B cell (primary cell): ENCODE measurements at regions not wholly inside any gene's neighbourhood (a gene's known extent, or its start where the extent isn't known, plus 50 kb on each side); places are given as distances from the start of the nearest gene placed in this dataset.

Experiments
- CTCF ChIP-seq: fragments of 200-600 bp; IDR thresholded peaks from one replicate; pipeline ENCODE4 v1.8.0; 2022; ENCODE audit warnings: antibody characterized with exemption, mild to moderate bottlenecking
- EZH2 ChIP-seq: IDR thresholded peaks from 2 replicates; pipeline ENCODE4 v1.6.1; 2012; ENCODE audit warnings: borderline replicate concordance, low read depth, mild to moderate bottlenecking, moderate library complexity, low read length; ENCODE audit not compliant: insufficient read depth, poor library complexity, severe bottlenecking

- TF ChIP-seq CTCF (no peak), EZH2 (no peak)
These were observed 398.2 kb upstream of the LCORL start for GRCh38 chr4:18419780-18420179.
